Smooth muscle cell (in vitro differentiated cells): ENCODE measurements at regions not wholly inside any gene's neighbourhood (a gene's known extent, or its start where the extent isn't known, plus 50 kb on each side); places are given as distances from the start of the nearest gene placed in this dataset.

Experiments
- DNase-seq: peaks from one replicate; lab custom pipeline; 2025; ENCODE audit not compliant: unreplicated experiment; lab: John Stamatoyannopoulos, UW
- H2AFZ ChIP-seq: fragments of 200-600 bp; sonication (generic); 2 replicates; pipeline ENCODE4 v1.6.0; 2016; ENCODE audit warnings: antibody characterized with exemption, low read depth, mild to moderate bottlenecking
- H3F3A ChIP-seq: fragments of 200-600 bp; sonication (generic); 2 replicates; pipeline ENCODE4 v1.6.0; 2017; ENCODE audit warnings: antibody characterized with exemption, low read depth
- H3K27ac ChIP-seq: fragments of 200-600 bp; sonication (generic); 2 replicates; pipeline ENCODE4 v1.5.1; 2016; ENCODE audit warnings: low read depth, mild to moderate bottlenecking
- H3K27me3 ChIP-seq: fragments of 200-600 bp; sonication (generic); 2 replicates; pipeline ENCODE4 v1.6.1; 2016; ENCODE audit warnings: low read depth, mild to moderate bottlenecking
- H3K36me3 ChIP-seq: fragments of 200-600 bp; sonication (generic); 2 replicates; pipeline ENCODE4 v1.5.1; 2016; ENCODE audit warnings: low read depth
- H3K4me1 ChIP-seq: fragments of 200-600 bp; sonication (generic); 2 replicates; pipeline ENCODE4 v1.5.1; 2016; ENCODE audit warnings: low read depth
- H3K4me2 ChIP-seq: fragments of 200-600 bp; sonication (generic); 2 replicates; pipeline ENCODE4 v1.6.0; 2016; ENCODE audit warnings: mild to moderate bottlenecking
- H3K4me3 ChIP-seq: fragments of 200-600 bp; sonication (generic); 2 replicates; pipeline ENCODE4 v1.5.1; 2016; ENCODE audit warnings: mild to moderate bottlenecking
- H3K79me2 ChIP-seq: fragments of 200-600 bp; sonication (generic); 2 replicates; pipeline ENCODE4 v1.6.0; 2016; ENCODE audit warnings: low read depth, mild to moderate bottlenecking
- H3K9ac ChIP-seq: fragments of 200-600 bp; sonication (generic); 2 replicates; pipeline ENCODE4 v1.6.0; 2016; ENCODE audit warnings: low read depth
- H3K9me3 ChIP-seq: fragments of 200-600 bp; sonication (generic); replicated peaks from 2 replicates; pipeline ENCODE4 v1.5.1; 2016; ENCODE audit warnings: low read depth
- H4K20me1 ChIP-seq: fragments of 200-600 bp; sonication (generic); 2 replicates; pipeline ENCODE4 v1.6.0; 2016; ENCODE audit warnings: low read depth
- WGBS: methylation state at CpG from one replicate; pipeline ENCODE4 v1.1.7; 2016; ENCODE audit warnings: low lambda C conversion rate; 5-methylcytosine and 5-hydroxymethylcytosine counted together
- TF ChIP-seq, protein P1 (sequence below): fragments of 200-600 bp; sonication (generic); IDR thresholded peaks from 2 replicates; pipeline ENCODE4 v1.5.1; 2017; ENCODE audit warnings: borderline replicate concordance, mild to moderate bottlenecking, antibody characterized with exemption; ENCODE audit not compliant: insufficient read depth, poor library complexity, severe bottlenecking

DNA sequence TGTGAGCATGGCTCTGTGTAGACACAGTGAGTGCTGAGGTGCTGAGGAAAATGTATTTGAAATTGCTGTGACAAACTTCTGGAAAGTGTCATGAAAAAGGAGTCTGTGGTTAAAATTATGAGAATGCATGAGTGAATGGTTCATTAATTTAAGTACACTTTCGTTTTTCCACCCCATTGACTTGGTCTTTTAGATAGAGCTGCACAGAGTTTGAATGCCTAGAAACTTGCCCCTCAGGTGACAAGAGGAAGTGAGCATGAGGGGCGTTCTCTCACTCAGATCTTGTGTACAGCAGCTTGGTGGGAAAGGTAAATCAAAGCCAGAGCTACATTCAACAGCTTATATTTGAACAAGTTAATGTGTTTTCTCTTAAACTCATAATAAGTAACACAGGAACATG is 296.8 kb downstream of the WDR72 start:
- Histone ChIP-seq H3K4me2 (no peak overlapping the region), H3K9me3 (no peaks in the 10 kb centered on the region), H3K36me3 (no peaks in the 10 kb centered on the region), H3K27ac (no peak overlapping the region), H3K27me3 (no peaks in the 10 kb centered on the region), H3K9ac (no peak overlapping the region), H3K4me3 (no peak overlapping the region), H3K79me2 (no peaks in the 10 kb centered on the region), H3F3A (no peaks in the 10 kb centered on the region), H3K4me1 (no peaks in the 10 kb centered on the region), H4K20me1 (no peaks in the 10 kb centered on the region), H2AFZ (no peak overlapping the region)
- TF ChIP-seq, protein P1, sequence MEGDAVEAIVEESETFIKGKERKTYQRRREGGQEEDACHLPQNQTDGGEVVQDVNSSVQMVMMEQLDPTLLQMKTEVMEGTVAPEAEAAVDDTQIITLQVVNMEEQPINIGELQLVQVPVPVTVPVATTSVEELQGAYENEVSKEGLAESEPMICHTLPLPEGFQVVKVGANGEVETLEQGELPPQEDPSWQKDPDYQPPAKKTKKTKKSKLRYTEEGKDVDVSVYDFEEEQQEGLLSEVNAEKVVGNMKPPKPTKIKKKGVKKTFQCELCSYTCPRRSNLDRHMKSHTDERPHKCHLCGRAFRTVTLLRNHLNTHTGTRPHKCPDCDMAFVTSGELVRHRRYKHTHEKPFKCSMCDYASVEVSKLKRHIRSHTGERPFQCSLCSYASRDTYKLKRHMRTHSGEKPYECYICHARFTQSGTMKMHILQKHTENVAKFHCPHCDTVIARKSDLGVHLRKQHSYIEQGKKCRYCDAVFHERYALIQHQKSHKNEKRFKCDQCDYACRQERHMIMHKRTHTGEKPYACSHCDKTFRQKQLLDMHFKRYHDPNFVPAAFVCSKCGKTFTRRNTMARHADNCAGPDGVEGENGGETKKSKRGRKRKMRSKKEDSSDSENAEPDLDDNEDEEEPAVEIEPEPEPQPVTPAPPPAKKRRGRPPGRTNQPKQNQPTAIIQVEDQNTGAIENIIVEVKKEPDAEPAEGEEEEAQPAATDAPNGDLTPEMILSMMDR = no peak
- 65% methylated on average over 2 of the region's 2 CpGs for WGBS
- DNase-seq = no peak

DNA sequence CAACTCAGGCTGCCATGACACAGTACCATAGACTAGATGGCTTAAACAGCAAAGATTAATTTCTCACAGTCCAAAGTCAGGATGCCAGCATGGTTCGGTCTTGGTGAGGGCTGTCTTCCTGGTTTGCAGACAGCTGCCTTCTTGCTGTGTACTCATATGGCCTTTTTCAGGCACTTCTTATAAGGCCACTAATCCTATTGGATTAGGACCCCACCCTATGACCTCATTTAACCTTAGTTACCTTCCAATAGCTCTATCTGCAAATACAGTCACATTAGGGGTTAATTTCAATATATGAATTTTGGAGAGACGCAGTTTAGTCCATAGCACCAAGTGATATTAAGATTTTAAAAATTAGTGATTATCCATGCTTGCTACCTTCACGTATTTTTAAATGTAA is 297.8 kb downstream of the WDR72 start:
- Histone ChIP-seq H3K4me1 (no peaks in the 10 kb centered on the region), H3F3A (no peaks in the 10 kb centered on the region), H3K36me3 (no peaks in the 10 kb centered on the region), H3K27me3 (no peaks in the 10 kb centered on the region), H3K9me3 (no peaks in the 10 kb centered on the region), H3K79me2 (no peaks in the 10 kb centered on the region), H3K27ac (no peak overlapping the region), H4K20me1 (no peaks in the 10 kb centered on the region), H3K4me2 (no peak overlapping the region), H3K4me3 (no peak overlapping the region), H2AFZ (no peak overlapping the region), H3K9ac (no peak overlapping the region)
- TF ChIP-seq, protein P1 = no peak
- DNase-seq = no peak
- WGBS = 85% methylated on average over 3 of the region's 3 CpGs

DNA sequence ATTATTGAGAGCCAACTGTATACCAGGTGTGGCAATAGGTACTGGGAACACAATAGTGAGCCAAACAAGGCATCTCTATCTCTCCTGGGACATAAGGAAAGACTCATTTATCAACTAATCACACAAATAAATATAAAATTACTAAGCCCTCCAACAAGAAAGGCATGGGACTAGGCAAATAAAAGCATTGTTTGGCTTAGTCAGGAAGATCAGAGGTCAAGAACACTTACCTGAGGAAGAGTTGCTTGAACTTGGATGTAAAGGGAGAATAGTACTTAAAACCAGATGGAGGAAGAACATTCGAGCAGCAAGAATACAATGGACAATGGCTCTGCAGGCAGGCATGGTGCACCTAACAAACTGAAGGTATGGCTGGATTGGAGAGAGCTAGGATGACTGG is 300.7 kb downstream of the WDR72 start:
- Histone ChIP-seq H3K9ac (no peak overlapping the region), H3K4me3 (no peak overlapping the region), H3K9me3 (no peaks in the 10 kb centered on the region), H3K4me2 (no peak overlapping the region), H2AFZ (no peak overlapping the region), H3K27ac (no peak overlapping the region), H3K79me2 (no peaks in the 10 kb centered on the region), H3K36me3 (no peaks in the 10 kb centered on the region), H4K20me1 (no peaks in the 10 kb centered on the region), H3F3A (no peaks in the 10 kb centered on the region), H3K4me1 (no peaks in the 10 kb centered on the region), H3K27me3 (no peaks in the 10 kb centered on the region)
- WGBS = 80% methylated on average over 1 of the region's 1 CpG
- TF ChIP-seq, protein P1 = no peak
- DNase-seq = no peak

DNA sequence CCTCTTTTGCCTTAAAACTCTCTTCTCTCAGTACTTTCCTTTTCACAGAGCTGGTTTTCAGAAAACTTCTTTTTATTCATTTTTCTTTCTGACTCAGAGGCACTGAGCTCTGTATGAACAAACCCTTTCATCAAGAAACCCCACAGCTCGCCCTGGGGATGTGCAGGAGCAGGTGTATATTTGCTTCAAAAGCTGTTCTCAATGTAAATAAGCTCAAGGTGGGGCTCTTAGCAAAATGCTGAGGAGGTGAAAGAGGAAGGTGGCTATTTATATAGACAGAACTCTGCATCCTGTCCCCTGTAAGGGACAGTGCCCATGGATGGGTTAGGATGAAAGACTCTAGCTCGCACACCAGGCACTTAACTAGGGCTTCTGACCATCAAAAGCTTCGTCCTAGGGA is 302.0 kb downstream of the WDR72 start:
- no peaks in the 10 kb centered on the region for H3K79me2 ChIP-seq
- H3K9me3 ChIP-seq = no peaks in the 10 kb centered on the region
- H3K4me3 ChIP-seq = no peak overlapping the region
- H3F3A ChIP-seq = no peaks in the 10 kb centered on the region
- no peak for DNase-seq
- H3K9ac ChIP-seq = no peak overlapping the region
- H3K36me3 ChIP-seq = no peaks in the 10 kb centered on the region
- no peaks in the 10 kb centered on the region for H4K20me1 ChIP-seq
- no peaks in the 10 kb centered on the region for H3K27me3 ChIP-seq
- 71% methylated on average over 3 of the region's 3 CpGs for WGBS
- no peak overlapping the region for H3K27ac ChIP-seq
- no peaks in the 10 kb centered on the region for H3K4me1 ChIP-seq
- TF ChIP-seq, protein P1 = no peak
- H2AFZ ChIP-seq = no peak overlapping the region
- no peak overlapping the region for H3K4me2 ChIP-seq
